ENCODE measurements at regions not wholly inside any gene's neighbourhood (a gene's known extent, or its start where the extent isn't known, plus 50 kb on each side); places are given as distances from the start of the nearest gene placed in this dataset.

GRCh38 chr12:91328451-91328850, 145.8 kb upstream of the DCN start:
- in situ Hi-C loops (cut with HindIII; ENCODE audit: low sequenced_read_pairs), result no loop called here
- DNase-seq (ENCODE audit: low read depth, low spot score), result no peak
- TF ChIP-seq CTCF (IDR thresholded peaks at IDR 0.05; ENCODE audit: low read depth, low read length), result no peak
- no peak overlapping the region for H3K4me3 ChIP-seq (ENCODE audit: low read depth, low read length)

- TF ChIP-seq CTCF (IDR thresholded peaks at IDR 0.05; ENCODE audit: low read depth, low read length), result no peak
- in situ Hi-C loops (cut with HindIII; ENCODE audit: low sequenced_read_pairs), result no loop called here
Measured at GRCh38 chr12:91327889-91328288, 145.3 kb upstream of the DCN start.

GRCh38 chr12:91327131-91327530, 144.5 kb upstream of the DCN start:
- no peak for TF ChIP-seq CTCF (IDR thresholded peaks at IDR 0.05; ENCODE audit: low read depth, low read length)
- in situ Hi-C loops (cut with HindIII; ENCODE audit: low sequenced_read_pairs), result no loop called here
- H3K4me3 ChIP-seq (ENCODE audit: low read depth, low read length), result no peak overlapping the region
- DNase-seq (ENCODE audit: low read depth, low spot score), result no peak

More at GRCh38 chr12:91327889-91328288, 145.3 kb upstream of the DCN start:
- H3K4me3 ChIP-seq (ENCODE audit: low read depth, low read length), result no peak overlapping the region
- peak; percentile 16 for DNase-seq (ENCODE audit: low read depth, low spot score)

GRCh38 chr12:91326058-91327027, 143.7 kb upstream of the DCN start:
- peak; percentile 80 for TF ChIP-seq CTCF (IDR thresholded peaks at IDR 0.05; ENCODE audit: low read depth, low read length)
- in situ Hi-C loops (cut with HindIII; ENCODE audit: low sequenced_read_pairs), result no loop called here
- DNase-seq (ENCODE audit: low read depth, low spot score), result peak; percentile 75
- H3K4me3 ChIP-seq (ENCODE audit: low read depth, low read length), result no peak overlapping the region

- H3K4me3 ChIP-seq (ENCODE audit: low read depth, low read length), result no peak overlapping the region
- DNase-seq (ENCODE audit: low read depth, low spot score), result no peak
- in situ Hi-C loops (cut with HindIII; ENCODE audit: low sequenced_read_pairs), result no loop called here
- no peak for TF ChIP-seq CTCF (IDR thresholded peaks at IDR 0.05; ENCODE audit: low read depth, low read length)
Measured at GRCh38 chr12:91320999-91321398, 138.4 kb upstream of the DCN start.

- H3K4me3 ChIP-seq (ENCODE audit: low read depth, low read length), result no peak overlapping the region
- no peak for TF ChIP-seq CTCF (IDR thresholded peaks at IDR 0.05; ENCODE audit: low read depth, low read length)
- DNase-seq (ENCODE audit: low read depth, low spot score), result no peak
- in situ Hi-C loops (cut with HindIII; ENCODE audit: low sequenced_read_pairs), result no loop called here
Measured at GRCh38 chr12:91319071-91319760, 136.6 kb upstream of the DCN start.
